SK-N-SH (cell line): ENCODE measurements at regions not wholly inside any gene's neighbourhood (a gene's known extent, or its start where the extent isn't known, plus 50 kb on each side); places are given as distances from the start of the nearest gene placed in this dataset.

Experiments
- CTCF ChIA-PET: fragments of 300-600, 350-600 bp; formaldehyde crosslinking; extraction: SDS; loops from one replicate; lab custom pipeline; 2021; lab: Yijun Ruan, JAX
- POLR2A ChIA-PET: fragments of 350-600 bp; sonication (Branson Sonifier 250); formaldehyde crosslinking; extraction: SDS; loops from one replicate; lab custom pipeline; 2020; ENCODE audit warnings: antibody characterized with exemption, inconsistent platforms; lab: Yijun Ruan, JAX
- DNase-seq: peaks from one replicate; pipeline ENCODE4 v3.0.0; 2012
- H2AFZ ChIP-seq: fragments of 200-600 bp; sonication (generic); 2 replicates; pipeline ENCODE4 v1.8.1; 2016; ENCODE audit warnings: antibody characterized with exemption, mild to moderate bottlenecking, low read depth
- H3F3A ChIP-seq: fragments of 200-600 bp; sonication (generic); replicated peaks from 2 replicates; pipeline ENCODE3; 2016; ENCODE audit warnings: antibody characterized with exemption, mild to moderate bottlenecking; ENCODE audit not compliant: insufficient read depth
- H3K27ac ChIP-seq, 2 experiments: fragments of 200-500 bp in 1 of 2; fragments of 200-600 bp in 1 of 2; sonication (Bioruptor generic) in 1 of 2; sonication (generic), shearing (Covaris generic) in 1 of 2; 2 replicates each; pipeline versions ENCODE4 v1.5.1 to v1.6.1; 2014 to 2016; ENCODE audit warnings: low read depth in 2 of 2, inconsistent platforms in 1 of 2, low read length in 1 of 2, mild to moderate bottlenecking in 1 of 2, mixed read lengths in 1 of 2
- H3K27me3 ChIP-seq: fragments of 200-600 bp; sonication (generic), shearing (Covaris generic); 2 replicates; pipeline ENCODE4 v1.6.1; 2016; ENCODE audit warnings: mixed run types; ENCODE audit not compliant: insufficient read depth
- H3K36me3 ChIP-seq, 2 experiments: fragments of 200-500 bp in 1 of 2; fragments of 200-600 bp in 1 of 2; sonication (Bioruptor generic) in 1 of 2; sonication (generic) in 1 of 2; replicated peaks in 1 of 2; 2 replicates each; pipeline versions ENCODE3 to v1.5.1; 2014 to 2016; ENCODE audit warnings: low read length in 1 of 2, mild to moderate bottlenecking in 1 of 2; ENCODE audit not compliant: insufficient read depth in 2 of 2, control insufficient read depth in 1 of 2
- H3K4me1 ChIP-seq, 2 experiments: fragments of 200-500 bp in 1 of 2; fragments of 200-600 bp in 1 of 2; sonication (Bioruptor generic) in 1 of 2; sonication (generic), shearing (Covaris generic) in 1 of 2; 2 replicates each; pipeline versions ENCODE4 v1.5.1 to v1.6.1; 2014 to 2016; ENCODE audit warnings: low read depth in 1 of 2, low read length in 1 of 2, mixed run types in 1 of 2; ENCODE audit not compliant: insufficient read depth in 2 of 2, control insufficient read depth in 1 of 2
- H3K4me2 ChIP-seq: fragments of 200-600 bp; sonication (generic), shearing (Covaris generic); 2 replicates; pipeline ENCODE4 v1.6.1; 2017; ENCODE audit warnings: mixed run types
- H3K4me3 ChIP-seq, 2 experiments: fragments of 200-500 bp in 1 of 2; fragments of 200-600 bp in 1 of 2; sonication (Bioruptor generic) in 1 of 2; sonication (generic), shearing (Covaris generic) in 1 of 2; 2 replicates each; pipeline versions ENCODE4 v1.5.1 to v1.8.1; 2014 to 2016; ENCODE audit warnings: low read depth in 2 of 2, inconsistent platforms in 1 of 2, low read length in 1 of 2, mild to moderate bottlenecking in 1 of 2, mixed read lengths in 1 of 2, moderate library complexity in 1 of 2
- H3K79me2 ChIP-seq: fragments of 200-600 bp; sonication (generic); 2 replicates; pipeline ENCODE4 v1.8.1; 2017; ENCODE audit warnings: mild to moderate bottlenecking; ENCODE audit not compliant: insufficient read depth
- H3K9ac ChIP-seq: fragments of 200-600 bp; sonication (generic); 2 replicates; pipeline ENCODE4 v1.6.1; 2017; ENCODE audit warnings: mixed run types
- H3K9me2 ChIP-seq: fragments of 200-600 bp; sonication (generic); 2 replicates; pipeline ENCODE4 v1.6.1; 2017; ENCODE audit warnings: mixed run types
- H3K9me3 ChIP-seq: fragments of 200-600 bp; sonication (generic); 2 replicates; pipeline ENCODE4 v1.6.1; 2017; ENCODE audit warnings: mixed run types, mild to moderate bottlenecking, moderate library complexity
- H4K20me1 ChIP-seq: fragments of 200-600 bp; sonication (generic); 2 replicates; pipeline ENCODE4 v1.6.1; 2017; ENCODE audit warnings: mild to moderate bottlenecking, mixed run types; ENCODE audit not compliant: insufficient read depth
- CTCF ChIP-seq: fragments of 200-600 bp; sonication (generic); IDR thresholded peaks from 2 replicates; pipeline ENCODE4 v1.6.1; 2017; ENCODE audit warnings: antibody characterized with exemption, mild to moderate bottlenecking, moderate library complexity
- ELF1 ChIP-seq: IDR thresholded peaks from 2 replicates; pipeline ENCODE4 v1.4.0; 2012
- EP300 ChIP-seq, 2 experiments: IDR thresholded peaks; 2 replicates each; pipeline versions ENCODE4 v1.4.0 to v1.6.1; 2012; ENCODE audit warnings: borderline replicate concordance in 1 of 2, low read depth in 1 of 2, low read length in 1 of 2
- FOSL2 ChIP-seq: IDR thresholded peaks from 2 replicates; pipeline ENCODE4 v1.4.0; 2012; ENCODE audit warnings: low read depth, mild to moderate bottlenecking, moderate library complexity, borderline replicate concordance
- GABPA ChIP-seq: IDR thresholded peaks from 2 replicates; pipeline ENCODE4 v1.4.0; 2012; ENCODE audit warnings: low read depth, mild to moderate bottlenecking
- GATA2 ChIP-seq: sonication (generic); formaldehyde crosslinking; IDR thresholded peaks from 2 replicates; pipeline ENCODE4 v1.5.0; 2020; ENCODE audit warnings: mild to moderate bottlenecking, missing genetic modification reagents
- JUND ChIP-seq: IDR thresholded peaks from 2 replicates; pipeline ENCODE4 v1.4.0; 2012
- POLR2AphosphoS5 ChIP-seq: IDR thresholded peaks from 2 replicates; pipeline ENCODE4 v1.6.1; 2012; ENCODE audit warnings: low read depth, low read length
- RAD21 ChIP-seq: IDR thresholded peaks from 2 replicates; pipeline ENCODE4 v1.6.1; 2012; ENCODE audit warnings: mild to moderate bottlenecking, low read length
- RFX5 ChIP-seq: IDR thresholded peaks from 2 replicates; pipeline ENCODE4 v1.6.1; 2012; ENCODE audit warnings: mild to moderate bottlenecking, improper control_type of control experiment, low read length
- USF1 ChIP-seq: IDR thresholded peaks from 2 replicates; pipeline ENCODE4 v1.4.0; 2012; ENCODE audit warnings: low read depth, borderline replicate concordance
- ZBTB33 ChIP-seq: IDR thresholded peaks from 2 replicates; pipeline ENCODE4 v1.4.0; 2012; ENCODE audit warnings: low read depth, borderline replicate concordance
- WGBS: methylation state at CpG from one replicate; pipeline ENCODE4 v1.1.6; 2017; ENCODE audit warnings: low lambda C conversion rate; 5-methylcytosine and 5-hydroxymethylcytosine counted together

GRCh38 chr11:15829312-15829711 lies 527.0 kb downstream of the SOX6 start (continued):
- TF ChIP-seq ZBTB33 (no peak), RFX5 (no peak), FOSL2 (no peak), USF1 (no peak), EP300 (IDR thresholded peaks at IDR 0.05; ENCODE audit: borderline replicate concordance in 1 of 2, low read depth in 1 of 2, low read length in 1 of 2) (no peak), RAD21 (no peak), CTCF (no peak), GATA2 (no peak), POLR2AphosphoS5 (no peak), ELF1 (no peak), GABPA (no peak)

GRCh38 chr11:15830741-15831428 lies 525.5 kb downstream of the SOX6 start:
- CTCF ChIA-PET, result interaction anchor here (0.8 to 1.2 kb wide), 2 partner anchors 12 to 112 kb away, joined by 3 read pairs; no protein-coding TSS in a partner anchor
- Histone ChIP-seq H3K9me2 (no peaks in the 10 kb centered on the region), H3K4me2 (no peak overlapping the region), H3K36me3 (no peaks in the 10 kb centered on the region), H3K9ac (no peak overlapping the region), H3K79me2 (no peaks in the 10 kb centered on the region)
- TF ChIP-seq USF1 (no peak), FOSL2 (no peak), JUND (no peak)
- TF ChIP-seq, all 33 proteins: peak for 0
- peaks cover 0 to 16% of the 10 kb centered on the region in 2 experiments; a peak in 1 of 4 replicates for H3K4me1 ChIP-seq
- no peak overlapping the region for H3K27ac ChIP-seq
- H3K9me3 ChIP-seq, result no peaks in the 10 kb centered on the region
- no peaks in the 10 kb centered on the region for H4K20me1 ChIP-seq
- no peaks in the 10 kb centered on the region; the same call in 1 of the 2 replicates for H3K27me3 ChIP-seq
- POLR2A ChIA-PET, result no interaction called here
- DNase-seq, result no peak
- H3K4me3 ChIP-seq, result no peak overlapping the region
- no peaks in the 10 kb centered on the region for H3F3A ChIP-seq
- WGBS, result 46% methylated on average over 9 of the region's 9 CpGs
- no peak overlapping the region for H2AFZ ChIP-seq
